ENCODE measurements at regions not wholly inside any gene's neighbourhood (a gene's known extent, or its start where the extent isn't known, plus 50 kb on each side); places are given as distances from the start of the nearest gene placed in this dataset.

GRCh38 chr1:101162736-101163735 lies 73.8 kb upstream of the S1PR1 start:
- no peak for TF ChIP-seq CTCF (IDR thresholded peaks at IDR 0.05)
- TF ChIP-seq EZH2 (IDR thresholded peaks at IDR 0.05) = no peak

Data from neural progenitor cell (in vitro differentiated cells).